Endothelial cell of umbilical vein (primary cell): ENCODE measurements at regions not wholly inside any gene's neighbourhood (a gene's known extent, or its start where the extent isn't known, plus 50 kb on each side); places are given as distances from the start of the nearest gene placed in this dataset.

Experiments
- BruUV-seq: library from RNA; stranded (reverse); fragments of 400-500 nt; replicated peaks from 2 replicates; lab custom pipeline; 2021; lab: Mats Ljungman, UMichigan
- CTCF ChIA-PET: fragments of 300-600, 350-600 bp; sonication (Branson Sonifier 250); formaldehyde crosslinking; loops from one replicate; lab custom pipeline; 2021; ENCODE audit warnings: antibody characterized with exemption, inconsistent platforms; lab: Charles Lee
- POLR2A ChIA-PET: fragments of 300-600, 350-600 bp; sonication (Branson Sonifier 250); formaldehyde crosslinking; loops from one replicate; lab custom pipeline; 2021; ENCODE audit warnings: antibody characterized with exemption, inconsistent platforms; lab: Charles Lee
- DNase-seq: peaks from one replicate; pipeline ENCODE4 v3.0.0-alpha.2; 2011; ENCODE audit warnings: low read depth, low spot score
- FAIRE-seq: peaks from 2 replicates; lab custom pipeline; 2011; peaks lifted over from hg19 to GRCh38; lab: Jason Lieb, UNC
- H2AFZ ChIP-seq: 2 replicates; pipeline ENCODE4 v1.6.0; 2012; ENCODE audit warnings: low read depth, low read length, control low read depth, inconsistent platforms
- H3K27ac ChIP-seq: 2 replicates; pipeline ENCODE4 v1.5.1; 2011; ENCODE audit warnings: low read depth, mild to moderate bottlenecking, control low read depth, low read length, moderate library complexity; ENCODE audit not compliant: insufficient read depth
- H3K27me3 ChIP-seq, 2 experiments: 2 replicates each; pipeline versions ENCODE4 v1.6.0 to v1.6.1; 2011; ENCODE audit warnings: low read length in 2 of 2, mixed read lengths in 1 of 2; ENCODE audit not compliant: control insufficient read depth in 2 of 2, insufficient read depth in 2 of 2
- H3K36me3 ChIP-seq, 2 experiments: 2 replicates in 1 of 2; 3 replicates in 1 of 2; pipeline ENCODE4 v1.5.1; 2011; ENCODE audit warnings: low read length in 2 of 2, mild to moderate bottlenecking in 1 of 2, moderate library complexity in 1 of 2; ENCODE audit not compliant: control insufficient read depth in 2 of 2, insufficient read depth in 2 of 2; ENCODE audit errors: extremely low read depth in 1 of 2
- H3K4me1 ChIP-seq: 3 replicates; pipeline ENCODE4 v1.5.1; 2011; ENCODE audit warnings: mild to moderate bottlenecking, low read length; ENCODE audit not compliant: control insufficient read depth, insufficient read depth; ENCODE audit errors: extremely low read depth
- H3K4me2 ChIP-seq: 2 replicates; pipeline ENCODE4 v1.6.1; 2011; ENCODE audit warnings: low read length, control low read depth, mixed read lengths; ENCODE audit not compliant: insufficient read depth
- H3K4me3 ChIP-seq, 3 experiments: fragments of 200-600 bp in 1 of 3; sonication (generic), shearing (Covaris generic) in 1 of 3; replicated peaks in 1 of 3; 2 replicates each; pipeline ENCODE4 v1.5.1; 2011 to 2016; ENCODE audit warnings: control low read depth in 3 of 3, low read length in 3 of 3, mild to moderate bottlenecking in 2 of 3, inconsistent platforms in 1 of 3, low read depth in 1 of 3, moderate library complexity in 1 of 3; ENCODE audit not compliant: insufficient read depth in 1 of 3
- H3K79me2 ChIP-seq: 2 replicates; pipeline ENCODE4 v1.6.0; 2012; ENCODE audit warnings: low read length, inconsistent platforms; ENCODE audit not compliant: control insufficient read depth, insufficient read depth
- H3K9ac ChIP-seq: replicated peaks from 2 replicates; pipeline ENCODE3; 2011; ENCODE audit warnings: low read length, control low read depth; ENCODE audit not compliant: insufficient read depth; ENCODE audit errors: extremely low read depth
- H3K9me1 ChIP-seq: replicated peaks from 3 replicates; pipeline ENCODE4 v1.6.0; 2011; ENCODE audit warnings: mild to moderate bottlenecking, low read length; ENCODE audit not compliant: control insufficient read depth, insufficient read depth; ENCODE audit errors: extremely low read depth
- H3K9me3 ChIP-seq: replicated peaks from 2 replicates; pipeline ENCODE4 v1.5.1; 2012; ENCODE audit warnings: low read length, inconsistent platforms; ENCODE audit not compliant: control insufficient read depth, insufficient read depth
- H4K20me1 ChIP-seq: replicated peaks from 2 replicates; pipeline ENCODE3; 2011; ENCODE audit warnings: mild to moderate bottlenecking, low read length; ENCODE audit not compliant: control insufficient read depth, insufficient read depth; ENCODE audit errors: extremely low read depth
- EZH2 ChIP-seq: IDR thresholded peaks from 2 replicates; pipeline ENCODE4 v1.6.1; 2012; ENCODE audit warnings: borderline replicate concordance, low read depth, mild to moderate bottlenecking, moderate library complexity, low read length, inconsistent platforms; ENCODE audit not compliant: severe bottlenecking
- GATA2 ChIP-seq: IDR thresholded peaks from 2 replicates; pipeline ENCODE4 v1.7.0; 2011; ENCODE audit warnings: low read depth, mild to moderate bottlenecking, moderate library complexity, mixed read lengths, low read length; ENCODE audit not compliant: insufficient read length, insufficient read depth
- JUN ChIP-seq: IDR thresholded peaks from 2 replicates; pipeline ENCODE4 v1.6.1; 2011; ENCODE audit warnings: borderline replicate concordance, low read depth; ENCODE audit not compliant: insufficient read length, insufficient read depth
- MAX ChIP-seq: IDR thresholded peaks from 2 replicates; pipeline ENCODE4 v1.6.1; 2011; ENCODE audit not compliant: insufficient read depth, insufficient read length
- MYC ChIP-seq: IDR thresholded peaks from one replicate; pipeline ENCODE4 v1.6.1; 2011; ENCODE audit warnings: mild to moderate bottlenecking, low read depth, low read length
- POLR2A ChIP-seq: IDR thresholded peaks from 2 replicates; pipeline ENCODE4 v1.6.1; 2012; ENCODE audit warnings: low read depth, mild to moderate bottlenecking, control low read depth, low read length
- dilution Hi-C: fragments of 300-500 bp; cut with MboI; formaldehyde crosslinking; loops from one replicate; pipeline ENCODE4 v1.15.0; 2019; ENCODE audit warnings: low sequenced_read_pairs; ENCODE audit not compliant: extremely low pct_ligation_motif_present
- intact Hi-C: fragments of 100-400 bp; cut with micrococcal nuclease; formaldehyde crosslinking; loops from one replicate; pipeline ENCODE4 v1.10.0; 2022
- TF ChIP-seq, protein P1 (sequence below), 2 donors: IDR thresholded peaks; 1 replicate in 1 of 2; 2 replicates in 1 of 2; pipeline ENCODE4 v1.5.1; 2011; ENCODE audit warnings: low read length in 2 of 2, mild to moderate bottlenecking in 2 of 2, moderate library complexity in 2 of 2, control low read depth in 1 of 2, inconsistent platforms in 1 of 2, low read depth in 1 of 2; ENCODE audit not compliant: insufficient read depth in 1 of 2; ENCODE audit errors: extremely low read depth in 1 of 2

DNA sequence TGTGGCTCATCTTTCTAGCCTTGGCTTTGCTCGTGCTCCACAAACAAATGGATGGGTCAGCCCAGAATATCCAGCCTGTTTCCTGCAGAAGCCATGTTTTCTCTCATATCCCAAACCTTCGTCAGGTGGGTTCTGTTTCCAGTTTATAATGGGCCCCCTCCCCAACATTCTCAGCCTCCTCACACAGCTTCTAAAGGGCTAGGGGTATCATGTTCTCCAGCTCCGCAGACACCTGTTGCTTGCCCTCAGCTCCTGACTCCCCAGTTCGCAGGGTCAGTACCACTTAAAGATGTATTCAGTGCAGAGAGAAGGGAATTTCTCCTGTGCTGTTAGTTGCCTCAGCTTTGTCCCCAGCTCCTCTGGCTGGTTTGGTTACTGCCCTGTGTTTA lies 447.3 kb upstream of the JARID2 start:
- ChIA-PET POLR2A (no interaction called here), CTCF (no interaction called here)
- DNase-seq (no peak), FAIRE-seq (no peak)
- Histone ChIP-seq H3K79me2 (no peaks in the 10 kb centered on the region), H3K9me3 (no peaks in the 10 kb centered on the region), H3K9ac (no peak overlapping the region), H3K36me3 (no peaks in the 10 kb centered on the region), H4K20me1 (no peaks in the 10 kb centered on the region), H3K4me2 (no peak overlapping the region), H3K27me3 (no peaks in the 10 kb centered on the region), H3K4me1 (no peaks in the 10 kb centered on the region), H3K9me1 (no peaks in the 10 kb centered on the region), H3K4me3 (no peak overlapping the region), H2AFZ (no peak overlapping the region), H3K27ac (no peak overlapping the region)
- intact Hi-C loops (no loop called here), dilution Hi-C loops (no loop called here)
- TF ChIP-seq POLR2A (no peak), EZH2 (no peak)
- BruUV-seq = no TSS peak

- H3K79me2 ChIP-seq = no peaks in the 10 kb centered on the region
- H3K4me3 ChIP-seq = no peak overlapping the region
- H3K27me3 ChIP-seq = no peaks in the 10 kb centered on the region
- intact Hi-C loops = no loop called here
- dilution Hi-C loops = no loop called here
- FAIRE-seq (no peak), DNase-seq (no peak)
- H3K9me1 ChIP-seq = no peaks in the 10 kb centered on the region
- no peak overlapping the region for H3K9ac ChIP-seq
- BruUV-seq = no TSS peak
- POLR2A ChIA-PET = no interaction called here
- H3K4me2 ChIP-seq = no peak overlapping the region
- H3K36me3 ChIP-seq = no peaks in the 10 kb centered on the region
- H3K27ac ChIP-seq = no peak overlapping the region
- H2AFZ ChIP-seq = no peak overlapping the region
- no peak for TF ChIP-seq POLR2A
- no peak for TF ChIP-seq GATA2
- TF ChIP-seq MAX = no peak
- no peak for TF ChIP-seq JUN
- no peak for TF ChIP-seq MYC
- TF ChIP-seq, protein P1, sequence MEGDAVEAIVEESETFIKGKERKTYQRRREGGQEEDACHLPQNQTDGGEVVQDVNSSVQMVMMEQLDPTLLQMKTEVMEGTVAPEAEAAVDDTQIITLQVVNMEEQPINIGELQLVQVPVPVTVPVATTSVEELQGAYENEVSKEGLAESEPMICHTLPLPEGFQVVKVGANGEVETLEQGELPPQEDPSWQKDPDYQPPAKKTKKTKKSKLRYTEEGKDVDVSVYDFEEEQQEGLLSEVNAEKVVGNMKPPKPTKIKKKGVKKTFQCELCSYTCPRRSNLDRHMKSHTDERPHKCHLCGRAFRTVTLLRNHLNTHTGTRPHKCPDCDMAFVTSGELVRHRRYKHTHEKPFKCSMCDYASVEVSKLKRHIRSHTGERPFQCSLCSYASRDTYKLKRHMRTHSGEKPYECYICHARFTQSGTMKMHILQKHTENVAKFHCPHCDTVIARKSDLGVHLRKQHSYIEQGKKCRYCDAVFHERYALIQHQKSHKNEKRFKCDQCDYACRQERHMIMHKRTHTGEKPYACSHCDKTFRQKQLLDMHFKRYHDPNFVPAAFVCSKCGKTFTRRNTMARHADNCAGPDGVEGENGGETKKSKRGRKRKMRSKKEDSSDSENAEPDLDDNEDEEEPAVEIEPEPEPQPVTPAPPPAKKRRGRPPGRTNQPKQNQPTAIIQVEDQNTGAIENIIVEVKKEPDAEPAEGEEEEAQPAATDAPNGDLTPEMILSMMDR (IDR thresholded peaks at IDR 0.05; ENCODE audit: extremely low read depth in 1 of 2, insufficient read depth in 1 of 2, low read depth in 1 of 2, low read length in 2 of 2) = no peak
- no peaks in the 10 kb centered on the region for H3K4me1 ChIP-seq
- no peaks in the 10 kb centered on the region for H3K9me3 ChIP-seq
- no peaks in the 10 kb centered on the region for H4K20me1 ChIP-seq
- CTCF ChIA-PET = no interaction called here
Measured at GRCh38 chr6:14798996-14799588, 446.8 kb upstream of the JARID2 start.
